Uterus (tissue), 3 donors: ENCODE measurements at regions not wholly inside any gene's neighbourhood (a gene's known extent, or its start where the extent isn't known, plus 50 kb on each side); places are given as distances from the start of the nearest gene placed in this dataset.

Experiments used
- DNase-seq, 2 donors: peaks; one replicate each; pipeline ENCODE4 v3.0.0-alpha.2; 2019 to 2020
- H3K27ac ChIP-seq, 2 donors: fragments of 200-600 bp; sonication (generic); 1 replicate in 1 of 2; 2 replicates in 1 of 2; pipeline ENCODE4 v1.5.1; 2016 to 2018
- H3K27me3 ChIP-seq, 2 donors: fragments of 200-600 bp; sonication (generic); one replicate each; pipeline ENCODE4 v1.5.1; 2018 to 2019; ENCODE audit warnings: control low read depth in 1 of 2
- H3K36me3 ChIP-seq, 2 donors: fragments of 200-600 bp; sonication (generic); one replicate each; pipeline ENCODE4 v1.5.1; 2019; ENCODE audit warnings: control low read depth in 1 of 2
- H3K4me1 ChIP-seq, 2 donors: fragments of 200-600 bp; sonication (generic); one replicate each; pipeline ENCODE4 v1.5.1; 2018 to 2019; ENCODE audit warnings: control low read depth in 1 of 2
- H3K4me3 ChIP-seq, 2 donors: fragments of 200-600 bp; sonication (generic); 1 replicate in 1 of 2; 2 replicates in 1 of 2; pipeline ENCODE4 v1.5.1; 2018 to 2019; ENCODE audit warnings: mild to moderate bottlenecking in 1 of 2
- H3K9me3 ChIP-seq, 2 donors: fragments of 200-600 bp; sonication (generic); one replicate each; pipeline ENCODE4 v1.5.1; 2019; ENCODE audit warnings: control low read depth in 1 of 2
- CTCF ChIP-seq, 4 experiments: fragments of 200-600 bp in 2 of 4; fragments of 450-650 bp in 2 of 4; sonication (generic) in 2 of 4; IDR thresholded peaks; one replicate each; pipeline ENCODE4 v1.5.1; 2016 to 2019; ENCODE audit warnings: antibody characterized with exemption in 4 of 4, mild to moderate bottlenecking in 2 of 4, moderate library complexity in 1 of 4
- POLR2A ChIP-seq, 2 donors: fragments of 450-650 bp; IDR thresholded peaks; one replicate each; pipeline ENCODE4 v1.6.1; 2016; ENCODE audit warnings: antibody characterized with exemption in 2 of 2, mild to moderate bottlenecking in 1 of 2, moderate library complexity in 1 of 2
- intact Hi-C: fragments of 100-400 bp; cut with DNase I; formaldehyde crosslinking; loops from one replicate; pipeline ENCODE4 v1.15.1; 2023; ENCODE audit warnings: low total_unique reads
- donor health status: DM: yes; HTN: yes; CAD: no.

- intact Hi-C loops = no loop called here
- DNase-seq = no peak
- Histone ChIP-seq H3K27ac (peak overlapping the region in 1 of 2 donors; percentile 9), H3K36me3 (no peaks in the 10 kb centered on the region), H3K4me1 (peaks cover 0 to 3% of the 10 kb centered on the region in 2 donors), H3K9me3 (peaks cover 0 to 10% of the 10 kb centered on the region in 2 donors), H3K27me3 (no peaks in the 10 kb centered on the region), H3K4me3 (no peak overlapping the region)
- TF ChIP-seq CTCF (IDR thresholded peaks at IDR 0.05) (no peak), POLR2A (IDR thresholded peaks at IDR 0.05) (no peak)
Measured at GRCh38 chr21:16519644-16520043, 789.9 kb downstream of the USP25 start.

DNA sequence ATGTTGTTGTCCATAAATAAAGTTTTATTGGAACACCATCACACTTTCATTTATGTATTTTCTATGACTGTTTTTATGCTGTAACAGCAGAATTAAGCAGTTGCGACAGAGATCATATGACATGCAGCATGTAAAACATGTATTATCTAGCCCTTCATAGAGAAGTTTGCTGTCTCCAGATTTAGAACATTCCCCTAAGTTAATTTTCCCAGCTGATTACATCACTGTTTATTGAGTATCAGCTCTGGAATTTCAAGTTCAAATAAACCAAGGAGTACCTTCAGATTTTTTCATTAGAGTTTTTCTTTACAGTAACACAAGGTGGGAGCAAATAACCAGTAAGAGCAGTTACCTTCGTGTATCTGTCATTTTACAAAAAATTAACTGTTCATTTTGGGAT, 792.8 kb downstream of the USP25 start:
- no peak overlapping the region for H3K27ac ChIP-seq
- TF ChIP-seq POLR2A (IDR thresholded peaks at IDR 0.05) (no peak), CTCF (IDR thresholded peaks at IDR 0.05) (no peak)
- H3K4me1 ChIP-seq = peaks cover 0 to 3% of the 10 kb centered on the region in 2 donors
- H3K4me3 ChIP-seq = no peak overlapping the region
- H3K9me3 ChIP-seq = no peaks in the 10 kb centered on the region
- H3K36me3 ChIP-seq = no peaks in the 10 kb centered on the region
- no peak for DNase-seq
- intact Hi-C loops = no loop called here
- no peaks in the 10 kb centered on the region for H3K27me3 ChIP-seq

GRCh38 chr21:16530656-16531055, 800.9 kb downstream of the USP25 start:
- Histone ChIP-seq H3K4me3 (no peak overlapping the region), H3K36me3 (no peaks in the 10 kb centered on the region), H3K9me3 (no peaks in the 10 kb centered on the region), H3K27me3 (no peaks in the 10 kb centered on the region), H3K27ac (no peak overlapping the region), H3K4me1 (no peaks in the 10 kb centered on the region)
- no peak for DNase-seq
- TF ChIP-seq CTCF (IDR thresholded peaks at IDR 0.05) (no peak), POLR2A (IDR thresholded peaks at IDR 0.05) (no peak)
- intact Hi-C loops = no loop called here

DNA sequence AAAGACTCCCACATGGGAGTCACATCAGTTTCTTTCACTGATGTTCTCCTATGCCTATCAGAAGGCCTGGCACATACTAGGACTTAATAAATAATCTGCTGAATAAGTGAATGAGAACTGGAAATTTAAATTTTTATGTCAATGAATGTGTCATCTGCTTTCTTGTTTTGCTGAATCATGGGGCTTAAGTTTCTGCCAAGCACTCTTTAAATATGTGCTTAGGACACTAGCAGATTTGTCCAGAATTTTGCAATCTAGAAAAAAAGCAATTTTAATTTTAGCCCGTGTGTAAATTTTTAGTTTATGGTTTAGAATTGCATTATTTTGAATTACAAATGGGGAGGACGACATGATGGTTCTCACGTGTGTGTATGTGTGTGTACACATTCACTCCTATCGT, 803.1 kb downstream of the USP25 start:
- no peak for DNase-seq
- no peak overlapping the region for H3K4me3 ChIP-seq
- H3K27ac ChIP-seq = peak overlapping the region; percentile 84 to 88
- no peaks in the 10 kb centered on the region for H3K4me1 ChIP-seq
- no peaks in the 10 kb centered on the region for H3K36me3 ChIP-seq
- no peaks in the 10 kb centered on the region for H3K9me3 ChIP-seq
- TF ChIP-seq CTCF (IDR thresholded peaks at IDR 0.05) = no peak
- TF ChIP-seq POLR2A (IDR thresholded peaks at IDR 0.05) = no peak
- H3K27me3 ChIP-seq = no peaks in the 10 kb centered on the region
- intact Hi-C loops = no loop called here

- Histone ChIP-seq H3K9me3 (no peaks in the 10 kb centered on the region), H3K27me3 (no peaks in the 10 kb centered on the region), H3K36me3 (no peaks in the 10 kb centered on the region), H3K4me1 (no peaks in the 10 kb centered on the region), H3K4me3 (peak overlapping the region; percentile 21 to 37), H3K27ac (peak overlapping the region; percentile 84 to 88)
- intact Hi-C loops = no loop called here
- no peak for DNase-seq
- TF ChIP-seq POLR2A (IDR thresholded peaks at IDR 0.05) = no peak
- no peak for TF ChIP-seq CTCF (IDR thresholded peaks at IDR 0.05)
Measured at GRCh38 chr21:16533692-16534407, 804.1 kb downstream of the USP25 start.
